GM06990 (cell line): ENCODE measurements at regions not wholly inside any gene's neighbourhood (a gene's known extent, or its start where the extent isn't known, plus 50 kb on each side); places are given as distances from the start of the nearest gene placed in this dataset.

ENCODE experiments used
- DNase-seq: peaks from one replicate; pipeline ENCODE4 v3.0.0-alpha.2; 2011; ENCODE audit not compliant: insufficient read length; ENCODE audit errors: extremely low read depth
- H3K27me3 ChIP-seq: replicated peaks from 2 replicates; pipeline ENCODE4 v1.6.0; 2011; ENCODE audit warnings: low read length; ENCODE audit not compliant: control insufficient read depth, insufficient read depth
- H3K36me3 ChIP-seq: 2 replicates; pipeline ENCODE4 v1.5.1; 2011; ENCODE audit warnings: low read length; ENCODE audit not compliant: control insufficient read depth, insufficient read depth
- H3K4me3 ChIP-seq: replicated peaks from 2 replicates; pipeline ENCODE4 v1.5.1; 2011; ENCODE audit warnings: low read depth, mild to moderate bottlenecking, control low read depth, low read length
- TF ChIP-seq, protein P1 (sequence below): IDR thresholded peaks from 2 replicates; pipeline ENCODE4 v1.5.1; 2011; ENCODE audit warnings: low read length, control low read depth, mild to moderate bottlenecking, inconsistent platforms; ENCODE audit not compliant: insufficient read depth, poor library complexity, severe bottlenecking

DNA sequence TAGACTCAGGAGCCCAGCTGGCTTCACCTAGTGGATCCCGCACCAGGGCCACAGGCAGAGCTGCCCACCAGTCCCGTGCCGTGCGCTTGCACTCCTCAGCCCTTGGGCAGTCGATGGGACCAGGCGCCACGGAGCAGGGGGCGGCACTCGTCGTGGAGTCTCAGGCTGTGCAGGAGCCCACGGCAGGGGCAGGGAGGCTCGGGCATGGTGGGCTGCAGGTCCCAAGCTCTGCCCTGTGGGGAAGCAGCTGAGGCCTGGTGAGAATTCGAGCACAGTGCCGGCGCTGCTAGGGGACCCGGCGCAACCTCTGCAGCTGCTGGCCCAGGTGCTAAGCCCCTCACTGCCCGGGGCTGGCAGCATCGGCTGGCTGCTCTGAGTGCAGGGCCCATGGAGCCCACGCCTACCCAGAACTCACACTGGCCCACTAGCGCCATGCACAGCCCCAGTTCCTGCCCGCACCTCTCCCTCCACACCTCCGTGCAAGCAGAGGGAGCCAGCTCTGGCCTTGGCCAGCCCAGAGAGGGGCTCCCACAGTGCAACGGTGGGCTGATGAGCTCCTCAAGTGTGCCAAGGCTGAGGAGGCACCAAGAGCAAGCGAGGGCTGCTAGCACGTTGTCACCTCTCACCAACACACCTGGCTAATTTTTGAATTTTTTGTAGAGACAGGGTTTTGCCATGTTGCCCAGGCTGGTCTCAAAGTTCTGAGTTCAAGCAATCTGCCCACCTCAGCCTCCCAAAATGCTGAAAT is 116.1 kb downstream of the SPTSSA start:
- Histone ChIP-seq H3K27me3 (no peaks in the 10 kb centered on the region), H3K4me3 (no peak overlapping the region), H3K36me3 (no peaks in the 10 kb centered on the region)
- TF ChIP-seq, protein P1, sequence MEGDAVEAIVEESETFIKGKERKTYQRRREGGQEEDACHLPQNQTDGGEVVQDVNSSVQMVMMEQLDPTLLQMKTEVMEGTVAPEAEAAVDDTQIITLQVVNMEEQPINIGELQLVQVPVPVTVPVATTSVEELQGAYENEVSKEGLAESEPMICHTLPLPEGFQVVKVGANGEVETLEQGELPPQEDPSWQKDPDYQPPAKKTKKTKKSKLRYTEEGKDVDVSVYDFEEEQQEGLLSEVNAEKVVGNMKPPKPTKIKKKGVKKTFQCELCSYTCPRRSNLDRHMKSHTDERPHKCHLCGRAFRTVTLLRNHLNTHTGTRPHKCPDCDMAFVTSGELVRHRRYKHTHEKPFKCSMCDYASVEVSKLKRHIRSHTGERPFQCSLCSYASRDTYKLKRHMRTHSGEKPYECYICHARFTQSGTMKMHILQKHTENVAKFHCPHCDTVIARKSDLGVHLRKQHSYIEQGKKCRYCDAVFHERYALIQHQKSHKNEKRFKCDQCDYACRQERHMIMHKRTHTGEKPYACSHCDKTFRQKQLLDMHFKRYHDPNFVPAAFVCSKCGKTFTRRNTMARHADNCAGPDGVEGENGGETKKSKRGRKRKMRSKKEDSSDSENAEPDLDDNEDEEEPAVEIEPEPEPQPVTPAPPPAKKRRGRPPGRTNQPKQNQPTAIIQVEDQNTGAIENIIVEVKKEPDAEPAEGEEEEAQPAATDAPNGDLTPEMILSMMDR = no peak
- no peak for DNase-seq

DNA sequence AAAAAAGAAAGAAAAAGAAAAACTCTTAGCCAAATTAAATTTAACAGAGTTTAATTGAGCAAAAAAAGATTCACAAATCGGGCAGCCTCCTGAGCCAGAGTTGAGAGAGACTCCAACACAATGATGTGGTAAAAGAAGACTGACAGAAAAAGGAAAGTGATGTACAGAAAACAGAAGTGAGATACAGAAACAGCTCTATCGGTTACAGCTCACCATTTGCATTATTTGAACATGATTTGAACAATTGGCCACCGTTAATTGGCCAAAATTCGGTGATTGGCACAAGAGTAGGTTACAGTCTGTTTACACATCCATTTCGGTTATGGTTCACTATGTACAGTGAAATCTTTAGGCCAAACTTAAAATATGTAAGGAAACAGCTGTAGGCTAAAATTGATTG is 117.7 kb downstream of the SPTSSA start:
- TF ChIP-seq, protein P1 = no peak
- no peak for DNase-seq
- no peak overlapping the region for H3K4me3 ChIP-seq
- H3K36me3 ChIP-seq = no peaks in the 10 kb centered on the region
- no peaks in the 10 kb centered on the region for H3K27me3 ChIP-seq

DNA sequence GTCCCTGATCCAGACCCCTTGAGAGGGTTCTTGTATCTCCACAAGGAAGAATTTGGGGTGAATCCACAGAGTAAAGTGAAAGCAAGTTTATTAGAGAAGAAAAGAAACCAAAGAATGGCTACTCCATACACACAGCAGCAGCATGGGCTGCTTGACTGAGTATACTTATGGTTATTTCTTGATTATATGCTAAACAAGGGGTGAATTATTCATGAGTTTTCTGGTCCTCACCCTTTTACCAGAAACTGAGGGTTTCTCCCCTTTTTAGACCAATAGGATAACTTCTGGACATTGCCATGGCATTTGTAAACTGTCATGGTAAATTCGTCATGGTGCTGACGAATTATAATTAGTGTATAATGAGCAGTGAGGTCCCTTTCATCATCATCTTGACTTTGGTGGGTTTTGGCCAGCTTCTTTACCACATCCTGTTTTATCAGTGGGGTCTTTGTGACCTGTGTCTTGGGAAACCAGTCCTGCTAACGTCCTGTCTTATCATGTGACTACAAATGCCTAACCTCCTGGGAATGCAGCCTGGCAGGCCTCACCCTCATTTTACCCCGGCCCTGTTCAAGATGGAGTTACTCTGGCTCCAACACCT is 121.9 kb downstream of the SPTSSA start:
- Histone ChIP-seq H3K27me3 (no peaks in the 10 kb centered on the region), H3K36me3 (no peaks in the 10 kb centered on the region), H3K4me3 (no peak overlapping the region)
- DNase-seq = no peak
- TF ChIP-seq, protein P1 = no peak

DNA sequence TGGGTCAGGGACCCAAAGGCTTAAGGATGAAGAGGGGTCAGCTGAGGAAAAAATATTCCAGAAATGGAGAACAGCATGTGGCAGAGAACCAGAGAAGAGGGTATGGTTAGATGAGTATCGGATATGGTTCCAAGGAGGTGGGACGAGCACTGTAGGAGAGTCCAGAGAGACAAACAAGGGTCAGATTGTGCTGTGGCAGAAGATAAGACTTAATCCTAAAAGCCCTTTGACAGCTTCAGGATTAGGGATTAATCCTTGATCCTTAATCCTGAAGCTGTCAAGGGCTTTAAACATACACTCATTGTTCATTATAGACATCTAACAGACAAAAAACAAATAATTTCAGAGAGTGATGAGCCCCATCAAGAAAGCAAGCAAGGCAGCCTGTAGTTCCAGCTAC is 124.0 kb downstream of the SPTSSA start:
- Histone ChIP-seq H3K27me3 (no peaks in the 10 kb centered on the region), H3K4me3 (no peak overlapping the region), H3K36me3 (no peaks in the 10 kb centered on the region)
- TF ChIP-seq, protein P1 = no peak
- DNase-seq = no peak

DNA sequence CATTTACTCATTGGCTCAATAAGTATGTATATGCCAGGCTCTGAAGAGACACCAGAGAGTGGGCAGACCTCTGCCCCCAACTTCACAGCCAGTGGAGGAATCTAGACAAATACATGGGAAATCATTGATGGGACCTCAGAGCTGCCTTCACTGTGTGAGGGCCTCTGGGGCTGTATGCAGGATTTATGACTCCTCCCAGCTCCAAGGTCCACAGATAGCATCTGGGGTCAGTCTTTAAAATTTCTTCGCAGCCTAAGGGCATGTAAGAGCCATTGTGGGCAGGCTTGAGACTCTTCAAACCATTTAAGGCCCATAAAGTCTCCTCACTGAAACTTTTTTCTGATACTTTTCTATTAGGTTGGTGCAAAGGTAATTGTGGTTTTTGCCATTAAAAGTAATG is 125.5 kb downstream of the SPTSSA start:
- no peaks in the 10 kb centered on the region for H3K27me3 ChIP-seq
- no peak overlapping the region for H3K4me3 ChIP-seq
- TF ChIP-seq, protein P1 = no peak
- DNase-seq = no peak
- no peaks in the 10 kb centered on the region for H3K36me3 ChIP-seq
